PC-9 (cell line): ENCODE measurements at regions not wholly inside any gene's neighbourhood (a gene's known extent, or its start where the extent isn't known, plus 50 kb on each side); places are given as distances from the start of the nearest gene placed in this dataset.

Experiments
- BruUV-seq: library from RNA; stranded (reverse); fragments of 400-500 nt; replicated peaks from 2 replicates; lab custom pipeline; 2021; lab: Mats Ljungman, UMichigan
- CTCF ChIA-PET: fragments of 300-600 bp; sonication (Branson Sonifier 250); formaldehyde crosslinking; loops from one replicate; lab custom pipeline; 2022; ENCODE audit warnings: antibody characterized with exemption; lab: Charles Lee
- POLR2A ChIA-PET: fragments of 300-600 bp; sonication (Branson Sonifier 250); formaldehyde crosslinking; loops from one replicate; lab custom pipeline; 2022; ENCODE audit warnings: antibody characterized with exemption; ENCODE audit not compliant: unreplicated experiment; lab: Charles Lee
- DNase-seq, 2 experiments: peaks; one replicate each; pipeline versions ENCODE4 v3.0.0 to v3.0.0-alpha.2; 2015 to 2022; ENCODE audit warnings: mixed read lengths in 1 of 2
- H2AFZ ChIP-seq: fragments of 200-600 bp; sonication (generic); 2 replicates; pipeline ENCODE4 v1.8.1; 2017; ENCODE audit warnings: antibody characterized with exemption
- H3F3A ChIP-seq: fragments of 200-600 bp; sonication (generic); 2 replicates; pipeline ENCODE4 v1.8.1; 2017; ENCODE audit warnings: antibody characterized with exemption, mild to moderate bottlenecking, low read depth; ENCODE audit not compliant: insufficient read depth
- H3K27ac ChIP-seq: fragments of 200-600 bp; sonication (generic); 2 replicates; pipeline ENCODE4 v1.6.1; 2016; ENCODE audit warnings: mixed run types
- H3K27me3 ChIP-seq: fragments of 200-600 bp; sonication (generic); 2 replicates; pipeline ENCODE4 v1.6.1; 2016; ENCODE audit warnings: low read depth, mixed run types; ENCODE audit not compliant: insufficient read depth
- H3K36me3 ChIP-seq: fragments of 200-600 bp; sonication (generic); 2 replicates; pipeline ENCODE4 v1.6.1; 2016; ENCODE audit warnings: low read depth, mixed run types
- H3K4me1 ChIP-seq: fragments of 200-600 bp; sonication (generic); replicated peaks from 2 replicates; pipeline ENCODE4 v1.6.1; 2016; ENCODE audit warnings: mixed run types; ENCODE audit not compliant: insufficient read depth
- H3K4me2 ChIP-seq: fragments of 200-600 bp; sonication (generic); 2 replicates; pipeline ENCODE4 v1.6.1; 2017; ENCODE audit warnings: mixed run types
- H3K4me3 ChIP-seq: fragments of 200-600 bp; sonication (generic); 2 replicates; pipeline ENCODE4 v1.6.1; 2016; ENCODE audit warnings: mixed run types
- H3K79me2 ChIP-seq: fragments of 200-600 bp; sonication (generic); 2 replicates; pipeline ENCODE4 v1.6.1; 2017; ENCODE audit warnings: low read depth, mixed run types
- H3K9me2 ChIP-seq: fragments of 200-600 bp; sonication (generic); 2 replicates; pipeline ENCODE4 v1.8.1; 2017; ENCODE audit warnings: mild to moderate bottlenecking; ENCODE audit not compliant: insufficient read depth
- H3K9me3 ChIP-seq: fragments of 200-600 bp; sonication (generic); 2 replicates; pipeline ENCODE4 v1.8.1; 2016; ENCODE audit warnings: low read depth; ENCODE audit not compliant: insufficient read depth
- H4K20me1 ChIP-seq: fragments of 200-600 bp; sonication (generic); 2 replicates; pipeline ENCODE4 v1.8.1; 2017; ENCODE audit not compliant: insufficient read depth
- EZH2 ChIP-seq: fragments of 200-600 bp; sonication (generic); IDR thresholded peaks from 2 replicates; pipeline ENCODE4 v1.8.0; 2017; ENCODE audit warnings: antibody characterized with exemption, low read depth
- intact Hi-C: fragments of 100-400 bp; cut with micrococcal nuclease; formaldehyde crosslinking; loops from one replicate; pipeline ENCODE4 v1.10.0; 2022; ENCODE audit not compliant: unreplicated experiment
- TF ChIP-seq, protein P1 (sequence below): fragments of 200-600 bp; sonication (generic); conservative IDR thresholded peaks from 2 replicates; pipeline ENCODE4 v1.6.1; 2017; ENCODE audit warnings: mixed run types, antibody characterized with exemption, mild to moderate bottlenecking, moderate library complexity

DNA sequence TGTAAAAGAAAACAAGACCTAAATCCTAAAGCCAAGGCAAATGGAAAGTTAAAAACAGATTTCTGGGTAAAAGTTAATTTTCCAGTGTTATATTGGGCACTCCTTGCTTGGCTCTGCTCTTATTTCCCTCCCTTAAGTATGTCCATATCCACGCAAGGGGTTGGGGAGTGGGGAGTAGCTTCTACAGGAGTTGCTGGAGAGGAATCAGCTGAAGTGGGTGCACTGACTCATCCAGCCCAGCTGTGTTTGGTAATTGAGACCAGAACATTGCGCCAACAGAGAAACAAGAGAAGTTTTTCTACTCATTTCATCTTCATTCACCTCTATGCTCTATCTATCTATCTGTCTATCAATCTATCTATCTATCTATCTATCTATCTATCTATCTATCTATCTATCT, 298.4 kb upstream of the PDGFD start:
- DNase-seq = no peak
- Histone ChIP-seq H3K27ac (no peak overlapping the region), H3K79me2 (no peaks in the 10 kb centered on the region), H3K9me2 (no peaks in the 10 kb centered on the region), H2AFZ (no peak overlapping the region), H3K9me3 (no peaks in the 10 kb centered on the region), H3K4me3 (no peak overlapping the region), H3K4me1 (no peaks in the 10 kb centered on the region), H3K36me3 (no peaks in the 10 kb centered on the region), H3F3A (no peaks in the 10 kb centered on the region), H4K20me1 (no peaks in the 10 kb centered on the region), H3K27me3 (no peaks in the 10 kb centered on the region), H3K4me2 (no peak overlapping the region)
- TF ChIP-seq, protein P1, sequence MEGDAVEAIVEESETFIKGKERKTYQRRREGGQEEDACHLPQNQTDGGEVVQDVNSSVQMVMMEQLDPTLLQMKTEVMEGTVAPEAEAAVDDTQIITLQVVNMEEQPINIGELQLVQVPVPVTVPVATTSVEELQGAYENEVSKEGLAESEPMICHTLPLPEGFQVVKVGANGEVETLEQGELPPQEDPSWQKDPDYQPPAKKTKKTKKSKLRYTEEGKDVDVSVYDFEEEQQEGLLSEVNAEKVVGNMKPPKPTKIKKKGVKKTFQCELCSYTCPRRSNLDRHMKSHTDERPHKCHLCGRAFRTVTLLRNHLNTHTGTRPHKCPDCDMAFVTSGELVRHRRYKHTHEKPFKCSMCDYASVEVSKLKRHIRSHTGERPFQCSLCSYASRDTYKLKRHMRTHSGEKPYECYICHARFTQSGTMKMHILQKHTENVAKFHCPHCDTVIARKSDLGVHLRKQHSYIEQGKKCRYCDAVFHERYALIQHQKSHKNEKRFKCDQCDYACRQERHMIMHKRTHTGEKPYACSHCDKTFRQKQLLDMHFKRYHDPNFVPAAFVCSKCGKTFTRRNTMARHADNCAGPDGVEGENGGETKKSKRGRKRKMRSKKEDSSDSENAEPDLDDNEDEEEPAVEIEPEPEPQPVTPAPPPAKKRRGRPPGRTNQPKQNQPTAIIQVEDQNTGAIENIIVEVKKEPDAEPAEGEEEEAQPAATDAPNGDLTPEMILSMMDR = no peak
- no peak for TF ChIP-seq EZH2
- POLR2A ChIA-PET = no interaction called here
- no TSS peak for BruUV-seq
- intact Hi-C loops = no loop called here
- CTCF ChIA-PET = no interaction called here

DNA sequence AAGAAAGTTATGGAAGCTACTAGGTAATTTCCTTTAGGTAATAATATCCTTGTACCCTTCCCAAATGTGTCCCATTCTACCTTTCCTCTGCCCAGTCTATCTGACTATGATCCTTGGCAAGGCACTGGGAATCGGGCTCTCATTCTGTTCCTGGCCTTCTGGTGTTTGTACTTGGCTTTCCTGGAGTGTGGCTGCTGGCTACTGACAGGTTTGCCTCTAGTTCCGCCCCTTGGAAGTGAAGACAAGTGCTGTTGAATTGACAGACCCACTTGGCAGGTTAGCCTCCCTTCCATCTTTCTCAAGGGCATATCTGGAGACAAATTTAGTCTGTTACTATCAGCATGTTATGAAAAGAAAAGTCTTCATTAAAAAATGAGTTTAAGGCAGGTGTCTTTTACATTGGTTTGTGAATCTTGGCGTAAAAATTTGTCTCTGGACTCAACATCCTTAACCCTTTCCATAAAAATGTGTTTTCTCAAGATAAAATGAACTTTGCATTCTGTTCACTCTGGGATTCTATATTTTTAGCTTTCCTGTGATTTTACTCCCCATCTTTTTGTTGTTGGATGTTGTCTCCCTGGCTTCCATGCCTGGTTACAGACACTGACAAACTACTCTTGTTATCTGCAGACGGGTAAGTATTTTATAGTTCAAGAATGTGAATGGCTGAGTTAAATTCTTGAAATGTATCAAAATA, 287.4 kb upstream of the PDGFD start:
- Histone ChIP-seq H3K27ac (peak overlapping the region; percentile 91), H2AFZ (peak overlapping the region; percentile 28), H3K36me3 (peaks cover 9% of the 10 kb centered on the region; the same call in 1 of the 2 replicates), H3F3A (peaks cover 39% of the 10 kb centered on the region), H3K9me2 (no peaks in the 10 kb centered on the region), H3K9me3 (peaks cover 17% of the 10 kb centered on the region), H3K27me3 (no peaks in the 10 kb centered on the region), H3K4me3 (peak overlapping the region; percentile 30; the same call in 1 of the 2 replicates), H3K79me2 (no peaks in the 10 kb centered on the region), H3K4me1 (peaks cover 46% of the 10 kb centered on the region), H3K4me2 (peak overlapping the region; percentile 73), H4K20me1 (no peaks in the 10 kb centered on the region)
- no peak for DNase-seq
- intact Hi-C loops = loop anchor here (5.0 kb wide), 1 partner anchor 529 kb away; no protein-coding TSS in a partner anchor
- POLR2A ChIA-PET = no interaction called here
- CTCF ChIA-PET = no interaction called here
- TSS peak; percentile 90 for BruUV-seq
- TF ChIP-seq, protein P1 = no peak
- TF ChIP-seq EZH2 = no peak

DNA sequence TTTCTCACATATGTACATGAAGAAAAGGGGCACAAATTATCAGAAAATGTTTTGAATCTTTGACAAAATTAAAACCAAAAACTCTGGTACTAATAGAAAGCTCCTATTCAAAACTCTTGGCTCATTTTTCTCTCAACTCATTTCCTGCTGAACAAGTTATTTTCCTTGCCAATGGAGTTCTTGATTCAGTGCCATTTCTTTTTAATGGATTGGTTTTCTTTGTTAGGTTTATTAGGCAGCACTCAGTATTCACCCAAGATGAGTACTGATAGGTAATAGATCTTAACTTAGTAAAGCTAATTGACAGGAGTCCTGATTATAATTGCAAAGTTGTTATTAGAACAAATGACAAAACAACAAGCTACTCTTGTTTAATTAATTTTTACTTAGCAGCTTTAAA, 279.4 kb upstream of the PDGFD start:
- Histone ChIP-seq H3K9me2 (no peaks in the 10 kb centered on the region), H3K4me2 (no peak overlapping the region), H3K79me2 (no peaks in the 10 kb centered on the region), H3K4me3 (no peak overlapping the region), H3K27me3 (no peaks in the 10 kb centered on the region), H4K20me1 (no peaks in the 10 kb centered on the region), H3K9me3 (peaks cover 7% of the 10 kb centered on the region), H3K4me1 (peaks cover 18% of the 10 kb centered on the region; the same call in 1 of the 2 replicates), H2AFZ (no peak overlapping the region), H3K27ac (no peak overlapping the region), H3K36me3 (no peaks in the 10 kb centered on the region), H3F3A (no peaks in the 10 kb centered on the region)
- CTCF ChIA-PET = no interaction called here
- BruUV-seq = no TSS peak
- no peak for DNase-seq
- TF ChIP-seq, protein P1 = no peak
- no peak for TF ChIP-seq EZH2
- POLR2A ChIA-PET = interaction anchor here (0.6 kb wide), 1 partner anchor 666 kb away, joined by 7 read pairs; no protein-coding TSS in a partner anchor
- intact Hi-C loops = no loop called here
